Adrenal gland (tissue), 9 donors: ENCODE measurements at regions not wholly inside any gene's neighbourhood (a gene's known extent, or its start where the extent isn't known, plus 50 kb on each side); places are given as distances from the start of the nearest gene placed in this dataset.

ENCODE experiments used
- DNase-seq, 7 donors: peaks; one replicate each; pipeline ENCODE4 v3.0.0-alpha.2; 2019 to 2020
- H3K27ac ChIP-seq, 5 donors: fragments of 200-600 bp; sonication (generic) in 4 of 5; 1 replicate in 3 of 5; 2 replicates in 2 of 5; pipeline versions ENCODE4 v1.5.1 to v1.8.0; 2016 to 2020; ENCODE audit warnings: mild to moderate bottlenecking in 1 of 5
- H3K27me3 ChIP-seq: fragments of 200-600 bp; 2 replicates; pipeline ENCODE4 v1.8.0; 2021
- H3K36me3 ChIP-seq, 2 donors: fragments of 200-600 bp; replicated peaks in 1 of 2; 1 replicate in 1 of 2; 2 replicates in 1 of 2; pipeline versions ENCODE4 v1.5.1 to v1.8.0; 2018 to 2022
- H3K4me1 ChIP-seq, 2 donors: fragments of 200-600 bp; replicated peaks in 1 of 2; 1 replicate in 1 of 2; 2 replicates in 1 of 2; pipeline versions ENCODE4 v1.5.1 to v1.8.0; 2018 to 2021
- H3K4me3 ChIP-seq, 4 donors: fragments of 200-600 bp; sonication (generic) in 3 of 4; one replicate each; pipeline ENCODE4 v1.5.1; 2016 to 2018
- H3K9me3 ChIP-seq, 3 donors: fragments of 200-600 bp; sonication (generic) in 1 of 3; replicated peaks in 1 of 3; 1 replicate in 2 of 3; 2 replicates in 1 of 3; pipeline versions ENCODE4 v1.5.1 to v1.8.0; 2016 to 2021
- CTCF ChIP-seq, 6 experiments: fragments of 450-650 bp in 4 of 6; fragments of 200-600 bp in 2 of 6; sonication (generic) in 1 of 6; IDR thresholded peaks; 1 replicate in 5 of 6; 2 replicates in 1 of 6; pipeline versions ENCODE4 v1.5.1 to v1.8.0; 2016 to 2021; ENCODE audit warnings: antibody characterized with exemption in 6 of 6, mild to moderate bottlenecking in 2 of 6, moderate library complexity in 1 of 6
- POLR2A ChIP-seq, 2 donors: fragments of 450-650 bp; IDR thresholded peaks; one replicate each; pipeline ENCODE4 v1.6.1; 2017; ENCODE audit warnings: antibody characterized with exemption in 2 of 2, mild to moderate bottlenecking in 2 of 2, moderate library complexity in 1 of 2
- WGBS, 4 donors: extraction: QIAGEN DNeasy Blood & Tissue Kit in 2 of 4; methylation state at CpG; one replicate each; pipeline versions ENCODE4 v1.1.5 to v1.1.7; 2013 to 2017; 5-methylcytosine and 5-hydroxymethylcytosine counted together
- intact Hi-C, 2 donors: fragments of 100-400 bp; cut with DNase I; formaldehyde crosslinking; loops; one replicate each; pipeline versions ENCODE4 v1.14.1 to v1.15.0; 2022 to 2023
- donor health status: healthy with polysubstance abuse.
- donor health status: Bipolar disorder and iron deficiency.
- donor health status: DM: yes; HTN: yes; CAD: no.
- donor health status: DM: no; HTN: no; CAD: no.
- donor health status: DM: no; HTN: no; CAD: no.

- H3K36me3 ChIP-seq: no peaks in the 10 kb centered on the region
- intact Hi-C loops: no loop called here
- WGBS, 4 donors: 73 to 82% (median 77%) methylated on average over 16 to 23 of the region's 23 CpGs
- H3K4me1 ChIP-seq: no peaks in the 10 kb centered on the region
- H3K27ac ChIP-seq: no peak overlapping the region
- peak in 1 of 7 donors; percentile 38 for DNase-seq
- TF ChIP-seq CTCF (IDR thresholded peaks at IDR 0.05) (no peak), POLR2A (IDR thresholded peaks at IDR 0.05) (no peak)
- H3K4me3 ChIP-seq: no peak overlapping the region
- no peaks in the 10 kb centered on the region for H3K9me3 ChIP-seq
- H3K27me3 ChIP-seq: no peaks in the 10 kb centered on the region
Observed at GRCh38 chr5:2260211-2261003, 377.7 kb upstream of the IRX4 start.

GRCh38 chr5:2259494-2260107 lies 376.9 kb upstream of the IRX4 start:
- WGBS, 4 donors: 52 to 78% (median 62%) methylated on average over 6 to 7 of the region's 7 CpGs
- no peak overlapping the region for H3K4me3 ChIP-seq

GRCh38 chr5:2258861-2259260 lies 376.1 kb upstream of the IRX4 start:
- Histone ChIP-seq H3K36me3 (no peaks in the 10 kb centered on the region), H3K27ac (no peak overlapping the region), H3K27me3 (no peaks in the 10 kb centered on the region), H3K9me3 (no peaks in the 10 kb centered on the region), H3K4me3 (no peak overlapping the region), H3K4me1 (no peaks in the 10 kb centered on the region)
- intact Hi-C loops: no loop called here
- 76 to 85% (median 83%) methylated on average over 8 of the region's 8 CpGs for WGBS, 4 donors
- no peak for TF ChIP-seq CTCF (IDR thresholded peaks at IDR 0.05)
- TF ChIP-seq POLR2A (IDR thresholded peaks at IDR 0.05): no peak
- DNase-seq: peak in 1 of 7 donors; percentile 14

More at GRCh38 chr5:2259494-2260107, 376.9 kb upstream of the IRX4 start:
- Histone ChIP-seq H3K36me3 (no peaks in the 10 kb centered on the region), H3K4me1 (no peaks in the 10 kb centered on the region), H3K27ac (no peak overlapping the region), H3K27me3 (no peaks in the 10 kb centered on the region), H3K9me3 (no peaks in the 10 kb centered on the region)
- no peak for TF ChIP-seq CTCF (IDR thresholded peaks at IDR 0.05)
- peak in 1 of 7 donors; percentile 20 for DNase-seq
- intact Hi-C loops: no loop called here

GRCh38 chr5:2257326-2258244 lies 374.9 kb upstream of the IRX4 start:
- intact Hi-C loops: no loop called here
- TF ChIP-seq POLR2A (IDR thresholded peaks at IDR 0.05) (no peak), CTCF (IDR thresholded peaks at IDR 0.05) (no peak)
- no peaks in the 10 kb centered on the region for H3K27me3 ChIP-seq
- WGBS, 4 donors: 73 to 92% (median 85%) methylated on average over 11 to 20 of the region's 20 CpGs
- H3K9me3 ChIP-seq: no peaks in the 10 kb centered on the region
- peak in 1 of 7 donors; percentile 20 for DNase-seq
- no peaks in the 10 kb centered on the region for H3K36me3 ChIP-seq
- no peak overlapping the region for H3K27ac ChIP-seq
- no peaks in the 10 kb centered on the region for H3K4me1 ChIP-seq
- no peak overlapping the region for H3K4me3 ChIP-seq
